Thyroid gland (tissue), 4 donors: ENCODE measurements at regions not wholly inside any gene's neighbourhood (a gene's known extent, or its start where the extent isn't known, plus 50 kb on each side); places are given as distances from the start of the nearest gene placed in this dataset.
"Not testable (repeated sequence)": the region's sequence is repeated elsewhere in the genome, so short reads cannot be mapped to it uniquely, and the experiment has no call there.

Source experiments
- DNase-seq, 2 donors: peaks; one replicate each; pipeline ENCODE4 v3.0.0-alpha.2; 2019
- H3K27ac ChIP-seq, 3 donors: fragments of 200-600 bp; sonication (generic); 1 replicate in 2 of 3; 2 replicates in 1 of 3; pipeline ENCODE4 v1.5.1; 2016 to 2019; ENCODE audit warnings: mild to moderate bottlenecking in 1 of 3, moderate library complexity in 1 of 3
- H3K27me3 ChIP-seq: fragments of 200-600 bp; sonication (generic); one replicate; pipeline ENCODE4 v1.5.1; 2019
- H3K36me3 ChIP-seq, 2 donors: fragments of 200-600 bp; sonication (generic); one replicate each; pipeline ENCODE4 v1.5.1; 2016 to 2019
- H3K4me1 ChIP-seq, 2 donors: fragments of 200-600 bp; sonication (generic); one replicate each; pipeline ENCODE4 v1.5.1; 2017 to 2019
- H3K4me3 ChIP-seq, 3 donors: fragments of 200-600 bp; sonication (generic); replicated peaks in 1 of 3; 1 replicate in 2 of 3; 2 replicates in 1 of 3; pipeline ENCODE4 v1.5.1; 2016; ENCODE audit warnings: mild to moderate bottlenecking in 1 of 3
- H3K9me3 ChIP-seq: fragments of 200-600 bp; sonication (generic); one replicate; pipeline ENCODE4 v1.5.1; 2017
- CTCF ChIP-seq, 6 experiments: fragments of 200-600 bp in 3 of 6; fragments of 450-650 bp in 3 of 6; sonication (generic) in 3 of 6; IDR thresholded peaks; one replicate each; pipeline ENCODE4 v1.5.1; 2016 to 2019; ENCODE audit warnings: antibody characterized with exemption in 6 of 6, mild to moderate bottlenecking in 2 of 6, inconsistent platforms in 1 of 6, moderate library complexity in 1 of 6
- POLR2A ChIP-seq, 2 donors: fragments of 450-650 bp; IDR thresholded peaks; one replicate each; pipeline ENCODE4 v1.6.1; 2017; ENCODE audit warnings: antibody characterized with exemption in 2 of 2, mild to moderate bottlenecking in 2 of 2, moderate library complexity in 1 of 2
- WGBS, 2 donors: methylation state at CpG; one replicate each; pipeline ENCODE4 v1.1.5; 2017; 5-methylcytosine and 5-hydroxymethylcytosine counted together
- intact Hi-C: fragments of 100-400 bp; cut with DNase I; formaldehyde crosslinking; loops from one replicate; pipeline ENCODE4 v1.15.1; 2023

- intact Hi-C loops = no loop called here
- Histone ChIP-seq H3K27me3 (no peaks in the 10 kb centered on the region), H3K9me3 (no peaks in the 10 kb centered on the region), H3K4me3 (no peak overlapping the region), H3K27ac (no peak overlapping the region), H3K36me3 (no peaks in the 10 kb centered on the region), H3K4me1 (no peaks in the 10 kb centered on the region)
- WGBS, 2 donors = 96 to 97% methylated on average over 4 of the region's 4 CpGs
- no peak for TF ChIP-seq CTCF (IDR thresholded peaks at IDR 0.05)
- TF ChIP-seq POLR2A (IDR thresholded peaks at IDR 0.05) = no peak
- DNase-seq = no peak
Observed at GRCh38 chr2:122083256-122084048, 328.0 kb downstream of the TSN start.

DNA sequence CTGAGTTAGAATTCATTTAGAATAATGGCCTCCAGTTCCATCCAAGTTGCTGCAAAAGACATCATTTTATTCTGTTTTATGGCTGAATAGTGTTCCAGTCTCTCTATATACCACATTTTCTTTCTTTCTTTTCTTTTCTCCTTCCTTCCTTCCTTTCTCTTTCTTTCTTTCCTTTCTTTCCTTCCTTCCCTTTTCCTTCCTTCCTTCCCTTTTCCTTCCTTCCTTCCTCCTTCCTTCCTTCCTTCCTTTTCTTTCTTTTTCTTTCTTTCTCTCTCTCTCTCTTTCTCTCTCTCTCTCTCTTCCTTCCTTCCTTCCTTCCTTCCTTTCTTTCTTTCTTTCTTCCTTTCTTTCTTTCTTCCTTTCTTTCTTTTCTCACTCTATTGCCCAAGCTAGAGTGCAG is 330.2 kb downstream of the TSN start:
- H3K4me1 ChIP-seq, H3K4me3 ChIP-seq, H3K9me3 ChIP-seq, H3K27me3 ChIP-seq, DNase-seq, H3K27ac ChIP-seq, H3K36me3 ChIP-seq, intact Hi-C loops: not testable (repeated sequence)

- no peak for DNase-seq
- no peaks in the 10 kb centered on the region for H3K36me3 ChIP-seq
- TF ChIP-seq POLR2A (IDR thresholded peaks at IDR 0.05) (no peak), CTCF (IDR thresholded peaks at IDR 0.05) (no peak)
- H3K4me1 ChIP-seq = no peaks in the 10 kb centered on the region
- WGBS, 2 donors = 94 to 96% methylated on average over 1 of the region's 1 CpG
- no peak overlapping the region for H3K27ac ChIP-seq
- no peaks in the 10 kb centered on the region for H3K27me3 ChIP-seq
- intact Hi-C loops = no loop called here
- no peak overlapping the region for H3K4me3 ChIP-seq
- no peaks in the 10 kb centered on the region for H3K9me3 ChIP-seq
Observed at GRCh38 chr2:122094557-122094956, 339.1 kb downstream of the TSN start.

DNA sequence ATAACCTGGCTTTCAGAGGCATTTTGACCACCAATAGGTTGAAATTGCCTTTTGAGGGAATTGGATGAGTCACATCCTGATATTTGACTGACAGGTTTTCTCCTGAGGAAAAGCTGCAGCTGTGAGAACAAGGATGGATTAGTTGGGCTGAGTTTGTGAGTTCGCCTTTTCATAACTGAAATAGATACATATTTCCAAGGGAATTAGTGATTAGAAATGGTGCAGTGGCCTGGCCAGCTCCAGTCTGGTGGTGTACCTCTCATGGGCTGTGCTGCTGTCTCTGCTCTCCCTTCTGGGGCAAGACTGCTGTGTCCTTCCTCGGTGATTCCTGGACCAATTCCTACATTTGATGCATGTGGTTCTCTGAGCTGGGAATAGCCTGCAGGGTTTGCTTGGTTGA is 341.3 kb downstream of the TSN start:
- DNase-seq = no peak
- Histone ChIP-seq H3K27me3 (no peaks in the 10 kb centered on the region), H3K36me3 (no peaks in the 10 kb centered on the region), H3K4me1 (no peaks in the 10 kb centered on the region), H3K4me3 (no peak overlapping the region), H3K9me3 (no peaks in the 10 kb centered on the region), H3K27ac (no peak overlapping the region)
- TF ChIP-seq CTCF (IDR thresholded peaks at IDR 0.05) = no peak
- TF ChIP-seq POLR2A (IDR thresholded peaks at IDR 0.05) = no peak
- intact Hi-C loops = no loop called here
- 40 to 77% methylated on average over 2 of the region's 2 CpGs for WGBS, 2 donors

- Histone ChIP-seq H3K9me3 (no peaks in the 10 kb centered on the region), H3K27me3 (no peaks in the 10 kb centered on the region), H3K4me1 (no peaks in the 10 kb centered on the region), H3K36me3 (no peaks in the 10 kb centered on the region), H3K4me3 (no peak overlapping the region), H3K27ac (no peak overlapping the region)
- 38 to 46% methylated on average over 1 of the region's 1 CpG for WGBS, 2 donors
- intact Hi-C loops = no loop called here
- DNase-seq = no peak
- TF ChIP-seq CTCF (IDR thresholded peaks at IDR 0.05) (no peak), POLR2A (IDR thresholded peaks at IDR 0.05) (no peak)
Observed at GRCh38 chr2:122098306-122098705, 342.9 kb downstream of the TSN start.
